MM.1S (cell line): ENCODE measurements at regions not wholly inside any gene's neighbourhood (a gene's known extent, or its start where the extent isn't known, plus 50 kb on each side); places are given as distances from the start of the nearest gene placed in this dataset.

Experiments used
- DNase-seq: peaks from one replicate; pipeline ENCODE4 v3.0.0-alpha.2; 2015
- H2AFZ ChIP-seq: fragments of 300-600 bp; sonication (generic); 2 replicates; pipeline ENCODE4 v1.6.0; 2016; ENCODE audit warnings: antibody characterized with exemption, low read length
- H3F3A ChIP-seq: fragments of 300-600 bp; sonication (generic); 2 replicates; pipeline ENCODE4 v1.6.1; 2016; ENCODE audit warnings: mild to moderate bottlenecking, antibody characterized with exemption, low read length, moderate library complexity, mixed read lengths; ENCODE audit not compliant: insufficient read depth
- H3K27ac ChIP-seq: fragments of 300-600 bp; sonication (generic); 2 replicates; pipeline ENCODE4 v1.5.1; 2016; ENCODE audit warnings: mild to moderate bottlenecking, low read length
- H3K27me3 ChIP-seq: fragments of 300-600 bp; sonication (generic); replicated peaks from 2 replicates; pipeline ENCODE4 v1.6.0; 2016; ENCODE audit warnings: low read length; ENCODE audit not compliant: insufficient read depth
- H3K36me3 ChIP-seq: fragments of 300-600 bp; sonication (generic); replicated peaks from 2 replicates; pipeline ENCODE4 v1.6.1; 2016; ENCODE audit warnings: mild to moderate bottlenecking, low read length, mixed read lengths; ENCODE audit not compliant: insufficient read depth
- H3K4me1 ChIP-seq: fragments of 300-600 bp; sonication (generic); 2 replicates; pipeline ENCODE4 v1.6.1; 2016; ENCODE audit warnings: low read length, mixed read lengths
- H3K4me2 ChIP-seq: fragments of 300-600 bp; sonication (generic); 2 replicates; pipeline ENCODE4 v1.6.0; 2016; ENCODE audit warnings: low read depth, low read length
- H3K4me3 ChIP-seq: fragments of 300-600 bp; sonication (generic); 2 replicates; pipeline ENCODE4 v1.5.1; 2016; ENCODE audit warnings: low read length, mixed read lengths
- H3K79me2 ChIP-seq: fragments of 300-600 bp; sonication (generic); 2 replicates; pipeline ENCODE4 v1.6.1; 2016; ENCODE audit warnings: mixed run types, low read length, mixed read lengths
- H3K9ac ChIP-seq: fragments of 300-600 bp; sonication (generic); 2 replicates; pipeline ENCODE4 v1.6.1; 2016; ENCODE audit warnings: low read length, mixed read lengths
- H3K9me2 ChIP-seq: fragments of 300-600 bp; sonication (generic); replicated peaks from 2 replicates; pipeline ENCODE4 v1.6.1; 2016; ENCODE audit warnings: mild to moderate bottlenecking, low read length, mixed read lengths; ENCODE audit not compliant: insufficient read depth
- H3K9me3 ChIP-seq: fragments of 300-600 bp; sonication (generic); replicated peaks from 2 replicates; pipeline ENCODE4 v1.6.1; 2016; ENCODE audit warnings: mild to moderate bottlenecking, low read length, mixed read lengths; ENCODE audit not compliant: insufficient read depth
- H4K20me1 ChIP-seq: fragments of 300-600 bp; sonication (generic); 2 replicates; pipeline ENCODE4 v1.6.1; 2016; ENCODE audit warnings: mild to moderate bottlenecking, low read length, moderate library complexity, mixed read lengths; ENCODE audit not compliant: insufficient read depth
- CTCF ChIP-seq: fragments of 300-600 bp; sonication (generic); IDR thresholded peaks from 2 replicates; pipeline ENCODE4 v1.5.1; 2016; ENCODE audit warnings: antibody characterized with exemption, low read length, mixed read lengths
- EZH2 ChIP-seq: fragments of 300-600 bp; sonication (generic); optimal IDR thresholded peaks from 2 replicates; pipeline ENCODE3; 2017; ENCODE audit warnings: low read depth, mild to moderate bottlenecking, antibody characterized with exemption, low read length, mixed read lengths
- EZH2phosphoT487 ChIP-seq: fragments of 300-600 bp; sonication (generic); IDR thresholded peaks from 2 replicates; pipeline ENCODE4 v1.6.1; 2018; ENCODE audit warnings: antibody characterized with exemption, low read length

GRCh38 chr5:167363065-167363464, 928.4 kb upstream of the WWC1 start:
- Histone ChIP-seq H3K4me3 (no peak overlapping the region), H3K9ac (no peak overlapping the region), H4K20me1 (no peaks in the 10 kb centered on the region), H2AFZ (no peak overlapping the region), H3K9me2 (no peaks in the 10 kb centered on the region), H3K4me1 (peaks cover 3% of the 10 kb centered on the region; the same call in 1 of the 2 replicates), H3K9me3 (no peaks in the 10 kb centered on the region), H3K79me2 (no peaks in the 10 kb centered on the region), H3K36me3 (no peaks in the 10 kb centered on the region), H3K4me2 (no peak overlapping the region), H3K27ac (no peak overlapping the region), H3F3A (no peaks in the 10 kb centered on the region), H3K27me3 (no peaks in the 10 kb centered on the region)
- DNase-seq, result peak; percentile 54
- no peak for TF ChIP-seq EZH2phosphoT487
- no peak for TF ChIP-seq CTCF
- TF ChIP-seq EZH2, result no peak

GRCh38 chr5:167375125-167375524, 916.3 kb upstream of the WWC1 start:
- H3F3A ChIP-seq, result no peaks in the 10 kb centered on the region
- H3K4me1 ChIP-seq, result no peaks in the 10 kb centered on the region
- H3K9me2 ChIP-seq, result no peaks in the 10 kb centered on the region
- H3K27ac ChIP-seq, result no peak overlapping the region
- no peaks in the 10 kb centered on the region for H3K9me3 ChIP-seq
- H3K36me3 ChIP-seq, result no peaks in the 10 kb centered on the region
- no peak for DNase-seq
- H2AFZ ChIP-seq, result no peak overlapping the region
- H3K79me2 ChIP-seq, result no peaks in the 10 kb centered on the region
- H3K27me3 ChIP-seq, result no peaks in the 10 kb centered on the region
- TF ChIP-seq CTCF (no peak), EZH2phosphoT487 (no peak), EZH2 (no peak)
- no peaks in the 10 kb centered on the region for H4K20me1 ChIP-seq
- no peak overlapping the region for H3K4me3 ChIP-seq
- H3K4me2 ChIP-seq, result no peak overlapping the region
- H3K9ac ChIP-seq, result no peak overlapping the region

- Histone ChIP-seq H3K9ac (no peak overlapping the region), H3K4me3 (no peak overlapping the region), H3K27ac (no peak overlapping the region), H3K9me2 (no peaks in the 10 kb centered on the region), H2AFZ (no peak overlapping the region), H3K79me2 (no peaks in the 10 kb centered on the region), H3K9me3 (no peaks in the 10 kb centered on the region), H3F3A (no peaks in the 10 kb centered on the region), H4K20me1 (no peaks in the 10 kb centered on the region), H3K4me1 (no peaks in the 10 kb centered on the region), H3K4me2 (no peak overlapping the region), H3K27me3 (no peaks in the 10 kb centered on the region), H3K36me3 (no peaks in the 10 kb centered on the region)
- TF ChIP-seq CTCF (no peak), EZH2phosphoT487 (no peak), EZH2 (no peak)
- no peak for DNase-seq
Measured at GRCh38 chr5:167378894-167379723, 912.3 kb upstream of the WWC1 start.
